Endothelial cell of umbilical vein (primary cell): ENCODE measurements at regions not wholly inside any gene's neighbourhood (a gene's known extent, or its start where the extent isn't known, plus 50 kb on each side); places are given as distances from the start of the nearest gene placed in this dataset.

ENCODE experiments used
- EZH2 ChIP-seq: IDR thresholded peaks from 2 replicates; pipeline ENCODE4 v1.6.1; 2012; ENCODE audit warnings: borderline replicate concordance, low read depth, mild to moderate bottlenecking, moderate library complexity, low read length, inconsistent platforms; ENCODE audit not compliant: severe bottlenecking
- FOS ChIP-seq: IDR thresholded peaks from 2 replicates; pipeline ENCODE4 v1.6.1; 2011; ENCODE audit warnings: mild to moderate bottlenecking, low read length, moderate library complexity, borderline replicate concordance; ENCODE audit not compliant: insufficient read depth
- JUN ChIP-seq: IDR thresholded peaks from 2 replicates; pipeline ENCODE4 v1.6.1; 2011; ENCODE audit warnings: borderline replicate concordance, low read depth; ENCODE audit not compliant: insufficient read length, insufficient read depth
- MYC ChIP-seq: IDR thresholded peaks from one replicate; pipeline ENCODE4 v1.6.1; 2011; ENCODE audit warnings: mild to moderate bottlenecking, low read depth, low read length
- POLR2A ChIP-seq: IDR thresholded peaks from 2 replicates; pipeline ENCODE4 v1.6.1; 2012; ENCODE audit warnings: low read depth, mild to moderate bottlenecking, control low read depth, low read length
- POLR2AphosphoS5 ChIP-seq: IDR thresholded peaks from 2 replicates; pipeline ENCODE4 v1.6.1; 2012; ENCODE audit warnings: low read depth, mild to moderate bottlenecking, control low read depth, low read length, moderate library complexity; ENCODE audit not compliant: insufficient read depth
- TF ChIP-seq, protein P1 (sequence below), 2 donors: IDR thresholded peaks; 1 replicate in 1 of 2; 2 replicates in 1 of 2; pipeline ENCODE4 v1.5.1; 2011; ENCODE audit warnings: low read length in 2 of 2, mild to moderate bottlenecking in 2 of 2, moderate library complexity in 2 of 2, control low read depth in 1 of 2, inconsistent platforms in 1 of 2, low read depth in 1 of 2; ENCODE audit not compliant: insufficient read depth in 1 of 2; ENCODE audit errors: extremely low read depth in 1 of 2
- TF ChIP-seq, protein P2 (sequence below): IDR thresholded peaks from 2 replicates; pipeline ENCODE4 v1.6.1; 2011; ENCODE audit not compliant: insufficient read depth, insufficient read length

- TF ChIP-seq, protein P1, sequence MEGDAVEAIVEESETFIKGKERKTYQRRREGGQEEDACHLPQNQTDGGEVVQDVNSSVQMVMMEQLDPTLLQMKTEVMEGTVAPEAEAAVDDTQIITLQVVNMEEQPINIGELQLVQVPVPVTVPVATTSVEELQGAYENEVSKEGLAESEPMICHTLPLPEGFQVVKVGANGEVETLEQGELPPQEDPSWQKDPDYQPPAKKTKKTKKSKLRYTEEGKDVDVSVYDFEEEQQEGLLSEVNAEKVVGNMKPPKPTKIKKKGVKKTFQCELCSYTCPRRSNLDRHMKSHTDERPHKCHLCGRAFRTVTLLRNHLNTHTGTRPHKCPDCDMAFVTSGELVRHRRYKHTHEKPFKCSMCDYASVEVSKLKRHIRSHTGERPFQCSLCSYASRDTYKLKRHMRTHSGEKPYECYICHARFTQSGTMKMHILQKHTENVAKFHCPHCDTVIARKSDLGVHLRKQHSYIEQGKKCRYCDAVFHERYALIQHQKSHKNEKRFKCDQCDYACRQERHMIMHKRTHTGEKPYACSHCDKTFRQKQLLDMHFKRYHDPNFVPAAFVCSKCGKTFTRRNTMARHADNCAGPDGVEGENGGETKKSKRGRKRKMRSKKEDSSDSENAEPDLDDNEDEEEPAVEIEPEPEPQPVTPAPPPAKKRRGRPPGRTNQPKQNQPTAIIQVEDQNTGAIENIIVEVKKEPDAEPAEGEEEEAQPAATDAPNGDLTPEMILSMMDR (IDR thresholded peaks at IDR 0.05; ENCODE audit: extremely low read depth in 1 of 2, insufficient read depth in 1 of 2, low read depth in 1 of 2, low read length in 2 of 2) = no peak
- no peak for TF ChIP-seq POLR2AphosphoS5
- no peak for TF ChIP-seq POLR2A
- TF ChIP-seq EZH2 = no peak
- no peak for TF ChIP-seq MYC
- TF ChIP-seq, protein P2, sequence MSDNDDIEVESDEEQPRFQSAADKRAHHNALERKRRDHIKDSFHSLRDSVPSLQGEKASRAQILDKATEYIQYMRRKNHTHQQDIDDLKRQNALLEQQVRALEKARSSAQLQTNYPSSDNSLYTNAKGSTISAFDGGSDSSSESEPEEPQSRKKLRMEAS = no peak
- TF ChIP-seq FOS = no peak
- no peak for TF ChIP-seq JUN
Observed at GRCh38 chr17:69606142-69606800, 191.8 kb downstream of the MAP2K6 start.
